GM18505 (cell line): ENCODE measurements at regions not wholly inside any gene's neighbourhood (a gene's known extent, or its start where the extent isn't known, plus 50 kb on each side); places are given as distances from the start of the nearest gene placed in this dataset.
"Not testable (repeated sequence)": the region's sequence is repeated elsewhere in the genome, so short reads cannot be mapped to it uniquely, and the experiment has no call there.

Source experiments
- ATAC-seq: cut with Tn5 transposase; IDR thresholded peaks from one replicate; pipeline ENCODE4 v1.9.1; 2021; ENCODE audit not compliant: unreplicated experiment
- POLR2A ChIP-seq: IDR thresholded peaks from 4 replicates; pipeline ENCODE4 v1.6.1; 2011; ENCODE audit warnings: borderline replicate concordance; ENCODE audit not compliant: insufficient read depth, insufficient read length; ENCODE audit errors: extremely low read depth

DNA sequence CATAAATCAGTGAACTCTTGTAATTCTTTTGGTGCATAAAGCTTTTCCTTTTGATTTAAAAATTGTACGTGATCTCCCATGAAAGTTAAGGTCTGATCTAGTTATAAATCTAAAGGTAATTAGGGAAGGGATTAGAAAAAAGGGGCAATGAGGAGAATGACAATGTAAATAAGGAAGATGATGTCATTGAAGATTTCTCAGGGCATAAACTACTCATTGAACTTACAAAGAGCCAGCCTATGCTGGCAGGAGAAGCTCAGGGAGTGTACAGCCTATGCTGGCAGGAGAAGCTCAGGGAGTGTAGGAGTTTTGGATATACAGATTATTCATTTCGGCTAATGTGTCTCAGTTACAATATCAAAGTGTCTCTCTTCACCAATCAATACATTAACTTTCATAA, 1533.5 kb upstream of the ADGRL3 start:
- no peak for ATAC-seq
- no peak for TF ChIP-seq POLR2A

DNA sequence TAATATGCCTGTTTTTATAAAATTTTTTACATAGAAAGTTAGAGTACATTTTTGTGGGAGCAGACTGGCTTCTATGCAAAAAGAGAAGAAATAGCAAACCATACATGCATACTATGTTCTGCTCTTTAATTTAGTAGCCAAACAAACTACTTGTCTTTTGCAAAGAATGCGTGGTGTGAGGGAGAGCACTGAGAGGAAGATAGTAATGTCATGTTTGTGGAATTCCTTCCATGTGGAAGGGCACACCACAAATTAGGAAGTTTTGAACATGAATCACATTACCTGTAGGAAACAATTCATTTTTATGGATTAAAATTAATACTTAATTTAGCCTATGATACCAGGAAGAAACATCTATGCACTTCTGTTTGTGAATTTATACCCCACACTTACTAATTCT, 1529.1 kb upstream of the ADGRL3 start:
- TF ChIP-seq POLR2A: no peak
- no peak for ATAC-seq

- ATAC-seq: no peak
- TF ChIP-seq POLR2A: no peak
These were observed 1523.7 kb upstream of the ADGRL3 start for GRCh38 chr4:59676389-59676788.

DNA sequence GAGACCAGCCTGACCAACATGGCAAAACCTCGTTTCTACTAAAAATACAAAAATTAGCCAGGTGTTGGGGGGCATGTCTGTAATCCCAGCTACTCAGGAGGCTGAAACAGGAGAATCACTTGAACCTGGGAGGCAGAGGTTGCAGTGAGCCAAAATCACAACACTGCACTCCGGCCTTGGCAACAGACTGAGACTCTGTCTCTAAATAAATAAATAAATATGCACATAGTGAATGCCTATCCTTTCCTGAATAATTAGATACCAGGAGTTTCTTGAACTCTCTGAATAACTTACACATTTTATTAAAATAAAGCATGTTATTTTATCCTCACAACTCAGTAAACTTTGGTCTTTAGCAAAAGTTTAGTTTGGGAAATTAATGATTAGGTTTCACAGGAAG, 1523.1 kb upstream of the ADGRL3 start:
- not testable (repeated sequence) for ATAC-seq

DNA sequence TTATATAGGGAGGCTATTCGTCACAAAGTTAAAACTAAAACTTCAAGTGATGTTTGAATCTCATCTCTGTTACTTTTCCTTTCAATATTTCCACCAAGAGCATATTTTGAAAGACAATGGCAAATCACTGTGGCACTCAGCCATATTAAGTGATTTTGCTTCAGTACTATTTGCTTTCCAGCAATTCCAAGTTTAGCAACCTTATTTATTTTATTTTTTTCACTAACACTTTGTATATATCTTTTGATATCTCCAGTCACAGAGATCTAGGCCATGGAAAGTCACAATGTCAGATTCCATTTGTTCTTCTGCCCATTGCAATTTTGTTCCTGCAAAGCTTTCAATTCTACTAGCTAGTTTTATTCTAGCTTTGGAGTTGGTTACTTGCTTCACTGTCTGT, 1514.5 kb upstream of the ADGRL3 start:
- TF ChIP-seq POLR2A: no peak
- no peak for ATAC-seq

GRCh38 chr4:59689149-59689548, 1511.0 kb upstream of the ADGRL3 start:
- no peak for TF ChIP-seq POLR2A

DNA sequence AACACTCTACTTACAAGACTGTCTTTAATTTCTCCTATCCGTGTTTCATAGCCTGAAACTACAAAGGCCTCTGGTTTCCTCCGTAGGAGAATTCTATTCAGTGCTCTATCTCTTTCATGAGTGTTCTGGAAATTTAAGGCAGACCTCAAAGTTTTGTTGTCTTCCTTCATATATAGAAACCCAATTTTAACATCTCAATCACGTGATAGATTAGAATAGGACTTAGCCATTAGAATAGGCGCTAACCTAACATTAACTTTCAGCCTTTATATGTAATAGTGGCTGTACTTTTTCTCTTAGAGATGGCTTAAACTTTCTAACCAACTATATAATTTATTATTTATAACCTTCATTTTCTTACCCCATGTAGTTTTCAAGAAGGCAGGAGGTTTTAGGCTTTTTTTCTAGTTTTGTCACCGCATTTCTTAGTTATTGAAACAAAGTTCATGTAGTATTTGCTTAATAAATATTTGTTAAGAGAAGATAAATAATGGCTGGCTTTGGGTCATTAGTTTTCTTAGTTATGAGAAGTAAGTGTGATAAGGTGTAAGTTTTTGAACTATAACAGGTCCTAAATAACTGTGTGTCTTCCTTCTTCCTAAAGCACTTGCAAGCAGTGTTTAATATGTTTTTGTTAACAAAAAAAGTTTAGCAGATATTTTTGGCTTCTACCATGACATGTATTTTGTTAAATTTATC, 1504.6 kb upstream of the ADGRL3 start:
- ATAC-seq: no peak
- TF ChIP-seq POLR2A: no peak

More at GRCh38 chr4:59689149-59689548, 1511.0 kb upstream of the ADGRL3 start:
- no peak for ATAC-seq

DNA sequence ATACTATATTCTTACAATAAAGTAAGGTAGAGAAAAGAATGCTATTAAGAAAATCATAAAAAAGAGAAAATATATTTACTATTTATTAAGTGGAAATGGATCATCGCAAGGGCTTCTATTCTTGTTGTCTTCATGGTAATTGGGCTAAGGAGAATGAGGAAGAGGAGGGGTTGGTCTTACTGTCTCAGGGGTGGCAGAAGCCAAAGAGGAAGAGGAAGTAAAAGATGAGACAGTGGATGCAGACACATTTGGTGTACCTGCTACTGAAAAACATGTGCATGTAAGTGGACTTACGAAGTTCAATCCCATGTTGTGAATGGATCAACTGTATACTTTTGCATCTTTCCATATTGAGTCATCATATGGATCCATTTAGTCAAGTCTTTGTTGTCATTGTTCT, 1502.1 kb upstream of the ADGRL3 start:
- no peak for TF ChIP-seq POLR2A
- no peak for ATAC-seq

DNA sequence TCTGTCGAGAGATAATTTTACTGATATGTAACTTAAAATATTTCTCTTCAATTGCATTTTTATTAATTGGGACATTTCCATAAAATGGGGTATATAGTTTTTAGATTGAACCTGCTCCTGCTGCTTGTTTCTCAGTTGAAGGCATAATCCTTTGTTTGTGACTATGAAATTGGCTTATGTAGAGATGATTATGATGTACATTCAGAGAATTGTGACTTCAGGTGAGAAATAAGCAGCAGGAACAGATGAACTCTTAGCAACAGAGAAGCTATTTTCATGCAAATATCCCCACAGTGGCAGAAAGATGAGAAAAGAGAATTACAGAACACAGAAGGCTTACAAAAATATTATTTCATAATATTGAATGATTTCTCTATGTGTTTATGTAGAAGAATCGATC, 1499.5 kb upstream of the ADGRL3 start:
- ATAC-seq: no peak
- TF ChIP-seq POLR2A: no peak

DNA sequence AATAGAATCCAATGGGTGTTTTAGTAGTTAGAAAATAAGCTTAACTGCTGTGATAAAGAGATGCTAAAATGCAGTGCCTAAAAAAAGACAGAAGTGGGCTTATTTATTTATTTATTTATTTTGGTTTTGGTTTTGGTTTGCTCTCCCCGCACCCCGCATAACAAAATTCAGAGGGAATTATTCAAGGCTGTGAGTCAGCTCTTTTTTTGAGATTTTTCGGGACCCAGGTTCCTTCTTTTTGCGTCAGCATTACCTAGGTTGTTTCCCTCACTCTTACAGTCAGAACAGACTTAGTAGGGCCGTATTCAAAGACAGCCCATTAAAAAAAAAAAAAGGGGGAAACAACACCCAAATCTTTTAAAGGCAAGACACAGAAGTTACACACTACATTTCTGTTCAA, 1495.5 kb upstream of the ADGRL3 start:
- TF ChIP-seq POLR2A: no peak
- no peak for ATAC-seq

DNA sequence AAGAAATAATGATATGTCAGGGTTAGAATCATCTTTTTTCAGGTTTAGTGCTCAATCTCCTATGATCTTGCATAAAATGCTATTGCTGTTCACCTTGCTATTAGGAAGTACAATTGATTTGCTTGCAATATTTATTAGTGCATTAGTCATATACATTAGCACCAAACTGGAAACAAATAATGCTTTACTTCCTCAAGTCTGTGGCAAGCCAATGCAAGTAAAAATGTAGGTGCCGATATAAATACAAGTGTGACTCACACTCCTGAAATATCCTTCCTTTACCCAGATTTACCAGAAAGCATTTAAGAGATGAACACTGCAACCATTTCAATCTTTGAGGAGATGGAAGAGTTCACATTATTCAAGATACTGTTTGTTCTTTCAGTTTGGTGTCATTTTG, 1487.7 kb upstream of the ADGRL3 start:
- ATAC-seq: no peak
- TF ChIP-seq POLR2A: no peak

DNA sequence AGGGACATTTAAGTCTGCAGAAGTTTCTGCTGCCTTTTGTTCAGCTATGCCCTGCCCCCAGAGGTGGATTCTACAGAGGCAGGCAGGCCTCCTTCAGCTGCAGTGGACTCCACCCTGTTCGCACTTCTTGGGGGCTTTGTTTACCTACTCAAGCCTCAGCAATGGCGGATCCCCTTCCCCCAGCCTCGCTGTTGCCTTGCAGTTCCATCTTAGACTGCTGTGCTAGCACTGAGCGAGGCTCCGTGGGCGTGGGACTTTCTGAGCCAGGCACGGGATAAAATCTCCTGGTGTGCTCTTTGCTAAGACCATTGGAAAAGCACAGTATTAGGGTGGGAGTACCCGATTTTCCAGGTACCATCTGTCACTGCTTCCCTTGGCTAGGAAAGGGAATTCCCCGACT, 1475.8 kb upstream of the ADGRL3 start:
- ATAC-seq: not testable (repeated sequence)

- no peak for ATAC-seq
- no peak for TF ChIP-seq POLR2A
These were observed 1472.4 kb upstream of the ADGRL3 start for GRCh38 chr4:59727745-59728144.

DNA sequence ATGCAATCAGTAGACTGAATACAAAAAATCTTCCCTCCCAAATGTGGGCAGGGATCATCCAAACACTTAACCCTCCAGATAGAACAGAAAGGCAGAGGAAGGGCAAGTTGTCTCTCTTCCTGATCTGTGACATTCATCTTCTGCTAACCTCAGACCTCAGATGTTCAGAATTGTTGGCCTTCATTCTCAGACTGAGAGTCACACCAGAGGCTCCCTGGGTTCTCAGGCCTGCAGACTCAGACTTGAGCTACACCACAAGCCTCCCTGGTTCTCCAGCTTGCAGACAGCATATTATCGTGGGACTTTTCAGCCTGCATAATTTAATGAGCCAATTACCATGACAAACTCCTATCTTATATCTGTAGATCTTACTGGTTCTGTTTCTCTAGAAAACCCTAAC, 1471.6 kb upstream of the ADGRL3 start:
- TF ChIP-seq POLR2A: no peak
- ATAC-seq: no peak

DNA sequence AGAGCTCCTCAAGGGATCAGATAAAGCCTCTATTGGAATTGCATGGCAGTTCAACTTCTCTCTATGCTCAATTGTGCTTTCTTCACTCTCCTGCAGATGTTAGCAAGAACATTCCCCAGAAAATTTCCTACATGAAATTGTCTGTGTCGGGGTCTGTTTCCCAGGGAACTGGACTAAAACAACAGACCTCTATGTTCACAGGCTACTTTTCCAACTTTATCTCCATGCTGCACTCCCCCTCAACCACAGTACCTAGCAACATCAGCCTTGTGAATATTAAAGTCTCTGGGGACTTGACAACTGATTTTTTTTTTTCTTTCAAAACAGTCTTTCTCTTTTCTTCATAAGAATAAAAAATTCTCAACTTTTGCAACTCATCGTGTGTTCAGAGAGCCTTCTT, 1470.8 kb upstream of the ADGRL3 start:
- ATAC-seq: no peak
- no peak for TF ChIP-seq POLR2A
